ENCODE measurements at regions not wholly inside any gene's neighbourhood (a gene's known extent, or its start where the extent isn't known, plus 50 kb on each side); places are given as distances from the start of the nearest gene placed in this dataset.
"Not testable (repeated sequence)": the region's sequence is repeated elsewhere in the genome, so short reads cannot be mapped to it uniquely, and the experiment has no call there.

DNA sequence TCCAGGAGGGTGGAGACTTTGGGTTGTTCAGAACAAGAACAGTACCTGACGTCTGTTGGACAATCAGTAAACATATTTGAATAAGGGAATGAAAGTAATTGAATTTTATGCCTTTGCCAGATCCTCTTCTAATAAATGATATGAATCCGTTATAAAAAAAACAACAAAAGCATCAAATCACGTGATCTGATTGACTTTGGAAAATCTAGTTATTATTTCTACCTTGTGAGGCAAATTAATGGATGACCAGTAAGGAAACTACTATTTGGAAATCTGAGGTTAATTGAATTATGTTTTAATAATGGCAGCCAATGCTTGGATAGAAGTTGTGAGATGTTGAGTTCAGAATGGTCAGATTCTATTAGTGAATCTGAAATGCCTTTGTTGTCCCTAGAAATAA, 399.5 kb downstream of the TFAP2B start:
- TF ChIP-seq, protein P1, sequence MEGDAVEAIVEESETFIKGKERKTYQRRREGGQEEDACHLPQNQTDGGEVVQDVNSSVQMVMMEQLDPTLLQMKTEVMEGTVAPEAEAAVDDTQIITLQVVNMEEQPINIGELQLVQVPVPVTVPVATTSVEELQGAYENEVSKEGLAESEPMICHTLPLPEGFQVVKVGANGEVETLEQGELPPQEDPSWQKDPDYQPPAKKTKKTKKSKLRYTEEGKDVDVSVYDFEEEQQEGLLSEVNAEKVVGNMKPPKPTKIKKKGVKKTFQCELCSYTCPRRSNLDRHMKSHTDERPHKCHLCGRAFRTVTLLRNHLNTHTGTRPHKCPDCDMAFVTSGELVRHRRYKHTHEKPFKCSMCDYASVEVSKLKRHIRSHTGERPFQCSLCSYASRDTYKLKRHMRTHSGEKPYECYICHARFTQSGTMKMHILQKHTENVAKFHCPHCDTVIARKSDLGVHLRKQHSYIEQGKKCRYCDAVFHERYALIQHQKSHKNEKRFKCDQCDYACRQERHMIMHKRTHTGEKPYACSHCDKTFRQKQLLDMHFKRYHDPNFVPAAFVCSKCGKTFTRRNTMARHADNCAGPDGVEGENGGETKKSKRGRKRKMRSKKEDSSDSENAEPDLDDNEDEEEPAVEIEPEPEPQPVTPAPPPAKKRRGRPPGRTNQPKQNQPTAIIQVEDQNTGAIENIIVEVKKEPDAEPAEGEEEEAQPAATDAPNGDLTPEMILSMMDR (IDR thresholded peaks at IDR 0.05; ENCODE audit: extremely low read depth, low read depth, low read length) = no peak
- no peak overlapping the region for H3K4me2 ChIP-seq (ENCODE audit: insufficient read depth, low read length)
- no peak overlapping the region for H3K27ac ChIP-seq (ENCODE audit: low read depth, low read length)
- H3K4me3 ChIP-seq (ENCODE audit: insufficient read depth, low read length) = no peak overlapping the region
- H2AFZ ChIP-seq (ENCODE audit: low read length) = no peak overlapping the region
- H3K9me3 ChIP-seq (ENCODE audit: low read depth, low read length) = no peaks in the 10 kb centered on the region
- no peak for DNase-seq (ENCODE audit: insufficient read length, low spot score, missing footprints)
- no peaks in the 10 kb centered on the region for H4K20me1 ChIP-seq (ENCODE audit: insufficient read depth, low read length)
- no peaks in the 10 kb centered on the region for H3K36me3 ChIP-seq (ENCODE audit: insufficient read depth, low read length)
- H3K27me3 ChIP-seq (ENCODE audit: insufficient read depth, low read length) = no peaks in the 10 kb centered on the region
- H3K79me2 ChIP-seq (ENCODE audit: insufficient read depth, low read length) = no peaks in the 10 kb centered on the region
- no peaks in the 10 kb centered on the region for H3K4me1 ChIP-seq (ENCODE audit: insufficient read depth, low read length)

DNA sequence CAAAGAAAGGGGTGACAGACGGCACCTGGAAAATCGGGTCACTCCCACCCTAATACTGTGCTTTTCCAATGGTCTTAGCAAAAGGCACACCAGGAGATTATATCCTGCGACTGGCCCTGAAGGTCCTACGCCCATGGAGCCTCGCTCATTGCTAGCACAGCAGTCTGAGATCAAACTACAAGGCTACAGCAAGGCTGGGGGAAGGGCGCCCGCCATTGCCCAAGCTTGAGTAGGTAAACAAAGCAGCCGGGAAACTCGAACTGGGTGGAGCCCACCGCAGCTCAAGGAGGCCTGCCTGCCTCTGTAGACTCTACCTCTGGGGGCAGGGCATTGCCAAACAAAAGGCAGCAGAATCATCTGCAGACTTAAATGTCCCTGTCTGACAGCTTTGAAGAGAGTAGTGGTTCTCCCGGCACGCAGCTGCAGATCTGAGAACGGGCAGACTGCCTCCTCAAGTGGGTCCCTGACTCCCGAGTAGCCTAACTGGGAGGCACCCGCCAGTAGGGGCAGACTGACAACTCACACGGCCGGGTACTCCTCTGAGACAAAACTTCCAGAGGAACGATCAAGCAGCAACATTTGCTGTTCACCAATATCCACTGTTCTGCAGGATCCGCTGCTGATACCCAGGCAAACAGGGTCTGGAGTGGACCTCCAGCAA, 406.0 kb downstream of the TFAP2B start:
- H3K36me3 ChIP-seq (ENCODE audit: insufficient read depth, low read length); H3K9me3 ChIP-seq (ENCODE audit: low read depth, low read length); H3K27me3 ChIP-seq (ENCODE audit: insufficient read depth, low read length); H2AFZ ChIP-seq (ENCODE audit: low read length); H3K4me1 ChIP-seq (ENCODE audit: insufficient read depth, low read length); H3K4me2 ChIP-seq (ENCODE audit: insufficient read depth, low read length); H4K20me1 ChIP-seq (ENCODE audit: insufficient read depth, low read length); H3K4me3 ChIP-seq (ENCODE audit: insufficient read depth, low read length); H3K27ac ChIP-seq (ENCODE audit: low read depth, low read length); DNase-seq (ENCODE audit: insufficient read length, low spot score, missing footprints); H3K79me2 ChIP-seq (ENCODE audit: insufficient read depth, low read length): not testable (repeated sequence)

DNA sequence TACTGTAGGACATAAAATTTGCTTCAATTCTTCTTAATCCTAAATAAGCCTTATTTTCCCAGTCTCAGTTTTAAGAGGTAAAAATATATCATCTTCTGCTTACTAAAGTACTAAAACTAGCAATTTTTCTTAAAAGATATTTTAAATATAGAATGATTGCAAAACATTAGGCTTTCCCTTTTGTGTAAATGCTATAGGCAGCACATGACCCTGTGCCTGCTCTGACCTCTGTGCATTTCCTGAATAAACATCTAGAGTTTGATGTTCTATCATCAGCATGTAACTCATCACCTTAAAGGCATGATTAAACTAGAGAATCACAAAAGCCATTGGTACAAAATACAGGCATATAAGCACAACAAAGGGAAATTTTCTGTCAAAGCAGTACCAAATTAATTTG, 422.7 kb downstream of the TFAP2B start:
- Histone ChIP-seq H3K9me3 (ENCODE audit: low read depth, low read length) (no peaks in the 10 kb centered on the region), H3K27ac (ENCODE audit: low read depth, low read length) (no peak overlapping the region)

DNA sequence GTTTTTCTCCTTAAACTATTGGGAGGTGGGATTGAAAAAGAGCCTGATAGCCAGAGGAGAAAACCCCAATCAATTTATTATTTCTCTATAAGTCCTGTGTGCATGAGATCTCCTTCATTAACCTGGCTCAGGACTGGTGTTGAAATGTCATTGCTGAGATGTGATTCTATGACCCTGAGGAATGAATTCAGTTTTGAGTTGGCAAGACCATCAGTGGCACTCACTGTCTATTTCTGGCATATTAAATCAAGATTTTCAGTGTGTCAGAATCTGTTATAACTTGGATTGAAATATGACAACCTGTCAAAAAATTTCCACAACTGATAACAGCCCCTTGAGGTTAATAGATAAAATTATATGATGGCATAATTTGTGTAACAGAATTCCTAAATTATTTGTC, 431.1 kb downstream of the TFAP2B start:
- TF ChIP-seq, protein P1 (IDR thresholded peaks at IDR 0.05; ENCODE audit: extremely low read depth, low read depth, low read length) = no peak
- no peak overlapping the region for H2AFZ ChIP-seq (ENCODE audit: low read length)
- no peak overlapping the region for H3K27ac ChIP-seq (ENCODE audit: low read depth, low read length)
- no peak overlapping the region for H3K4me3 ChIP-seq (ENCODE audit: insufficient read depth, low read length)
- no peaks in the 10 kb centered on the region for H3K36me3 ChIP-seq (ENCODE audit: insufficient read depth, low read length)
- no peaks in the 10 kb centered on the region for H3K79me2 ChIP-seq (ENCODE audit: insufficient read depth, low read length)
- H3K27me3 ChIP-seq (ENCODE audit: insufficient read depth, low read length) = no peaks in the 10 kb centered on the region
- H3K4me1 ChIP-seq (ENCODE audit: insufficient read depth, low read length) = no peaks in the 10 kb centered on the region
- no peak overlapping the region for H3K4me2 ChIP-seq (ENCODE audit: insufficient read depth, low read length)
- H3K9me3 ChIP-seq (ENCODE audit: low read depth, low read length) = no peaks in the 10 kb centered on the region
- DNase-seq (ENCODE audit: insufficient read length, low spot score, missing footprints) = no peak
- H4K20me1 ChIP-seq (ENCODE audit: insufficient read depth, low read length) = no peaks in the 10 kb centered on the region

More for the DNA sequence above, 422.7 kb downstream of the TFAP2B start:
- Histone ChIP-seq H4K20me1 (ENCODE audit: insufficient read depth, low read length) (no peaks in the 10 kb centered on the region), H2AFZ (ENCODE audit: low read length) (no peak overlapping the region), H3K4me1 (ENCODE audit: insufficient read depth, low read length) (no peaks in the 10 kb centered on the region), H3K4me3 (ENCODE audit: insufficient read depth, low read length) (no peak overlapping the region), H3K27me3 (ENCODE audit: insufficient read depth, low read length) (no peaks in the 10 kb centered on the region), H3K4me2 (ENCODE audit: insufficient read depth, low read length) (no peak overlapping the region), H3K79me2 (ENCODE audit: insufficient read depth, low read length) (no peaks in the 10 kb centered on the region), H3K36me3 (ENCODE audit: insufficient read depth, low read length) (no peaks in the 10 kb centered on the region)
- TF ChIP-seq, protein P1 (IDR thresholded peaks at IDR 0.05; ENCODE audit: extremely low read depth, low read depth, low read length) = no peak
- no peak for DNase-seq (ENCODE audit: insufficient read length, low spot score, missing footprints)

Data from osteoblast (primary cell).